Activated CD4-positive, alpha-beta T cell treated with anti-CD3 and anti-CD28 coated beads, Interleukin-2, amount 50 U/mL, for 48 hours (primary cell): ENCODE measurements at regions not wholly inside any gene's neighbourhood (a gene's known extent, or its start where the extent isn't known, plus 50 kb on each side); places are given as distances from the start of the nearest gene placed in this dataset.

Source experiments
- DNase-seq, 2 experiments: peaks; one replicate each; pipeline ENCODE4 v3.0.0-alpha.2; 2020

- DNase-seq, result no peak
Measured at GRCh38 chr13:87614276-87614675, 56.9 kb upstream of the SLITRK5 start.
